HCT116 (cell line): ENCODE measurements at regions not wholly inside any gene's neighbourhood (a gene's known extent, or its start where the extent isn't known, plus 50 kb on each side); places are given as distances from the start of the nearest gene placed in this dataset.

Experiments
- CBX3 ChIP-seq: IDR thresholded peaks from 2 replicates; pipeline ENCODE4 v1.6.1; 2012; ENCODE audit warnings: low read depth
- ELF1 ChIP-seq: IDR thresholded peaks from 2 replicates; pipeline ENCODE4 v1.6.1; 2012; ENCODE audit warnings: low read depth, borderline replicate concordance
- JUND ChIP-seq: IDR thresholded peaks from 2 replicates; pipeline ENCODE4 v1.6.1; 2012
- POLR2A ChIP-seq: IDR thresholded peaks from 2 replicates; pipeline ENCODE4 v1.7.0; 2011; ENCODE audit warnings: borderline replicate concordance; ENCODE audit not compliant: insufficient read depth, insufficient read length; ENCODE audit errors: extremely low read depth
- YY1 ChIP-seq: IDR thresholded peaks from 2 replicates; pipeline ENCODE4 v1.6.1; 2011; ENCODE audit warnings: low read length, low read depth, moderate library complexity, mild to moderate bottlenecking; ENCODE audit not compliant: insufficient replicate concordance; ENCODE audit errors: extremely low read depth
- TF ChIP-seq, protein P1 (sequence below): IDR thresholded peaks from 2 replicates; pipeline ENCODE4 v1.6.1; 2011; ENCODE audit warnings: mild to moderate bottlenecking, low read length, moderate library complexity; ENCODE audit not compliant: insufficient replicate concordance; ENCODE audit errors: extremely low read depth
- TF ChIP-seq, protein P2 (sequence below), 3 experiments: fragments of 200-600 bp in 1 of 3; sonication (generic) in 1 of 3; IDR thresholded peaks in 2 of 3; conservative IDR thresholded peaks in 1 of 3; 2 replicates each; pipeline ENCODE4 v1.5.1; 2012 to 2017; ENCODE audit warnings: low read depth in 2 of 3, low read length in 2 of 3, antibody characterized with exemption in 1 of 3, borderline replicate concordance in 1 of 3, control low read depth in 1 of 3, mild to moderate bottlenecking in 1 of 3, mixed read lengths in 1 of 3, mixed run types in 1 of 3, moderate library complexity in 1 of 3; ENCODE audit not compliant: insufficient read depth in 1 of 3

DNA sequence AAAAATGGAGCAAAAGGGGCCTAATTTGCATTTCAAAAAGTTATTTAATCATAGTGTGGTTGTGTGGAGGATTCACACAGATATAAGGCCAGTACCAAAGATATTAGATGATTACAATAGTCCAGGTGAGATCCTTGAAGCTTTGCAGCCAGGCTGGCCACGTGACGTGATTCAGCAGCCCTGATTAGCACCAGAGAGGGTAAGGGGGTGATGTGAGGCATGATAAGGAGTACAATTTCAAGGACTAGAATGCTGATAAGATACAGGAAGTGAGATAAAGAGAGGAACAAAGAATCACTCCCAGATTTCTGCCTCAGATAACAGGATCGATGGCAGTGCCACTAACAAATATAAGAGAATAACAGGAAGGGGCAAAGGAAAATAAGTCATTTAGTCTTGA lies 108.4 kb upstream of the PALS2 start:
- TF ChIP-seq, protein P1, sequence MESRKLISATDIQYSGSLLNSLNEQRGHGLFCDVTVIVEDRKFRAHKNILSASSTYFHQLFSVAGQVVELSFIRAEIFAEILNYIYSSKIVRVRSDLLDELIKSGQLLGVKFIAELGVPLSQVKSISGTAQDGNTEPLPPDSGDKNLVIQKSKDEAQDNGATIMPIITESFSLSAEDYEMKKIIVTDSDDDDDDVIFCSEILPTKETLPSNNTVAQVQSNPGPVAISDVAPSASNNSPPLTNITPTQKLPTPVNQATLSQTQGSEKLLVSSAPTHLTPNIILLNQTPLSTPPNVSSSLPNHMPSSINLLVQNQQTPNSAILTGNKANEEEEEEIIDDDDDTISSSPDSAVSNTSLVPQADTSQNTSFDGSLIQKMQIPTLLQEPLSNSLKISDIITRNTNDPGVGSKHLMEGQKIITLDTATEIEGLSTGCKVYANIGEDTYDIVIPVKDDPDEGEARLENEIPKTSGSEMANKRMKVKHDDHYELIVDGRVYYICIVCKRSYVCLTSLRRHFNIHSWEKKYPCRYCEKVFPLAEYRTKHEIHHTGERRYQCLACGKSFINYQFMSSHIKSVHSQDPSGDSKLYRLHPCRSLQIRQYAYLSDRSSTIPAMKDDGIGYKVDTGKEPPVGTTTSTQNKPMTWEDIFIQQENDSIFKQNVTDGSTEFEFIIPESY, result no peak
- TF ChIP-seq ELF1, result no peak
- TF ChIP-seq POLR2A, result no peak
- no peak for TF ChIP-seq YY1
- TF ChIP-seq CBX3, result no peak
- TF ChIP-seq, protein P2, sequence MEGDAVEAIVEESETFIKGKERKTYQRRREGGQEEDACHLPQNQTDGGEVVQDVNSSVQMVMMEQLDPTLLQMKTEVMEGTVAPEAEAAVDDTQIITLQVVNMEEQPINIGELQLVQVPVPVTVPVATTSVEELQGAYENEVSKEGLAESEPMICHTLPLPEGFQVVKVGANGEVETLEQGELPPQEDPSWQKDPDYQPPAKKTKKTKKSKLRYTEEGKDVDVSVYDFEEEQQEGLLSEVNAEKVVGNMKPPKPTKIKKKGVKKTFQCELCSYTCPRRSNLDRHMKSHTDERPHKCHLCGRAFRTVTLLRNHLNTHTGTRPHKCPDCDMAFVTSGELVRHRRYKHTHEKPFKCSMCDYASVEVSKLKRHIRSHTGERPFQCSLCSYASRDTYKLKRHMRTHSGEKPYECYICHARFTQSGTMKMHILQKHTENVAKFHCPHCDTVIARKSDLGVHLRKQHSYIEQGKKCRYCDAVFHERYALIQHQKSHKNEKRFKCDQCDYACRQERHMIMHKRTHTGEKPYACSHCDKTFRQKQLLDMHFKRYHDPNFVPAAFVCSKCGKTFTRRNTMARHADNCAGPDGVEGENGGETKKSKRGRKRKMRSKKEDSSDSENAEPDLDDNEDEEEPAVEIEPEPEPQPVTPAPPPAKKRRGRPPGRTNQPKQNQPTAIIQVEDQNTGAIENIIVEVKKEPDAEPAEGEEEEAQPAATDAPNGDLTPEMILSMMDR (IDR thresholded peaks at IDR 0.05 in 2 of 3, conservative IDR thresholded peaks at IDR 0.05 in 1 of 3; ENCODE audit: borderline replicate concordance in 1 of 3, insufficient read depth in 1 of 3, low read depth in 2 of 3, low read length in 2 of 3), result no peak
- TF ChIP-seq JUND, result no peak
